IMR-90 (cell line): ENCODE measurements at regions not wholly inside any gene's neighbourhood (a gene's known extent, or its start where the extent isn't known, plus 50 kb on each side); places are given as distances from the start of the nearest gene placed in this dataset.

Experiments used
- ATAC-seq: fragments of 200-7000 bp; cut with Tn5 transposase; 2 replicates; pipeline ENCODE4 v1.9.1; 2020; ENCODE audit warnings: low read depth, mild to moderate bottlenecking, moderate library complexity
- BruUV-seq: library from RNA; stranded (reverse); fragments of 400-500 nt; replicated peaks from 2 replicates; lab custom pipeline; 2021; lab: Mats Ljungman, UMichigan
- CTCF ChIA-PET: fragments of 300-600 bp; formaldehyde crosslinking; extraction: SDS; loops from one replicate; lab custom pipeline; 2021; ENCODE audit warnings: antibody characterized with exemption; lab: Yijun Ruan, JAX
- POLR2A ChIA-PET: fragments of 300-600 bp; sonication (Branson Sonifier 250); formaldehyde crosslinking; loops from one replicate; lab custom pipeline; 2022; ENCODE audit warnings: antibody characterized with exemption; ENCODE audit not compliant: unreplicated experiment; lab: Charles Lee
- DNase-seq: peaks from one replicate; pipeline ENCODE4 v3.0.0; 2013
- H2AFZ ChIP-seq: replicated peaks from 2 replicates; pipeline ENCODE3; 2013; ENCODE audit warnings: low read length, mild to moderate bottlenecking; ENCODE audit not compliant: poor library complexity
- H2AK5ac ChIP-seq: 2 replicates; pipeline ENCODE4 v1.6.1; 2013; ENCODE audit warnings: low read depth, low read length, inconsistent platforms
- H2AK9ac ChIP-seq: replicated peaks from 2 replicates; pipeline ENCODE3; 2013; ENCODE audit warnings: mild to moderate bottlenecking, low read depth, low read length, moderate library complexity; ENCODE audit not compliant: poor library complexity
- H2BK120ac ChIP-seq: 2 replicates; pipeline ENCODE4 v1.6.1; 2013; ENCODE audit warnings: low read depth, low read length, inconsistent platforms
- H2BK15ac ChIP-seq: 3 replicates; pipeline ENCODE4 v1.6.1; 2013; ENCODE audit warnings: low read depth, low read length, inconsistent platforms
- H2BK20ac ChIP-seq: 2 replicates; pipeline ENCODE4 v1.6.1; 2013; ENCODE audit warnings: low read depth, mild to moderate bottlenecking, inconsistent platforms, low read length, moderate library complexity
- H2BK5ac ChIP-seq: 2 replicates; pipeline ENCODE4 v1.6.1; 2013; ENCODE audit warnings: mild to moderate bottlenecking, low read depth, low read length, inconsistent platforms; ENCODE audit not compliant: poor library complexity, severe bottlenecking
- H3K14ac ChIP-seq: replicated peaks from 2 replicates; pipeline ENCODE4 v1.6.1; 2013; ENCODE audit warnings: low read depth, low read length, inconsistent platforms
- H3K18ac ChIP-seq: 2 replicates; pipeline ENCODE4 v1.6.1; 2013; ENCODE audit warnings: low read depth, low read length, control low read depth
- H3K23ac ChIP-seq: 2 replicates; pipeline ENCODE4 v1.6.1; 2013; ENCODE audit warnings: low read depth, low read length, inconsistent platforms
- H3K27ac ChIP-seq: 2 replicates; pipeline ENCODE4 v1.5.1; 2013; ENCODE audit warnings: mild to moderate bottlenecking, control low read depth, low read length; ENCODE audit not compliant: insufficient read depth
- H3K27me3 ChIP-seq: 2 replicates; pipeline ENCODE4 v1.6.1; 2013; ENCODE audit warnings: low read length; ENCODE audit not compliant: control insufficient read depth, insufficient read depth
- H3K36me3 ChIP-seq: 2 replicates; pipeline ENCODE4 v1.6.1; 2013; ENCODE audit warnings: low read length, mixed read lengths; ENCODE audit not compliant: control insufficient read depth, insufficient read depth
- H3K4ac ChIP-seq: 2 replicates; pipeline ENCODE4 v1.6.1; 2013; ENCODE audit warnings: low read depth, low read length, inconsistent platforms
- H3K4me1 ChIP-seq: 2 replicates; pipeline ENCODE4 v1.6.1; 2013; ENCODE audit warnings: low read length, mixed read lengths; ENCODE audit not compliant: control insufficient read depth, insufficient read depth
- H3K4me2 ChIP-seq: 2 replicates; pipeline ENCODE4 v1.6.1; 2013; ENCODE audit warnings: low read depth, mild to moderate bottlenecking, control low read depth, low read length, moderate library complexity
- H3K4me3 ChIP-seq: 2 replicates; pipeline ENCODE4 v1.5.1; 2013; ENCODE audit warnings: low read depth, mild to moderate bottlenecking, control low read depth, low read length, moderate library complexity; ENCODE audit not compliant: insufficient read depth
- H3K56ac ChIP-seq: 2 replicates; pipeline ENCODE4 v1.6.1; 2013; ENCODE audit warnings: low read length, inconsistent platforms; ENCODE audit not compliant: insufficient read depth; ENCODE audit errors: extremely low read depth
- H3K79me1 ChIP-seq, 2 experiments: 2 replicates each; pipeline ENCODE4 v1.6.1; 2013; ENCODE audit warnings: low read length in 2 of 2, inconsistent platforms in 1 of 2, low read depth in 1 of 2
- H3K9ac ChIP-seq: 2 replicates; pipeline ENCODE4 v1.6.1; 2013; ENCODE audit warnings: low read depth, low read length, control low read depth
- H3K9me1 ChIP-seq: 2 replicates; pipeline ENCODE4 v1.6.1; 2013; ENCODE audit warnings: low read length, inconsistent platforms; ENCODE audit not compliant: insufficient read depth
- H3K9me3 ChIP-seq: 2 replicates; pipeline ENCODE4 v1.6.1; 2013; ENCODE audit warnings: low read length; ENCODE audit not compliant: control insufficient read depth, insufficient read depth
- H4K20me1 ChIP-seq: 2 replicates; pipeline ENCODE4 v1.6.1; 2013; ENCODE audit warnings: low read length, inconsistent platforms; ENCODE audit not compliant: insufficient read depth
- H4K5ac ChIP-seq: 2 replicates; pipeline ENCODE4 v1.6.1; 2013; ENCODE audit warnings: mild to moderate bottlenecking, low read depth, low read length, control low read depth
- H4K8ac ChIP-seq, 2 experiments: 2 replicates each; pipeline ENCODE4 v1.6.1; 2013; ENCODE audit warnings: low read depth in 2 of 2, low read length in 2 of 2, control low read depth in 1 of 2, inconsistent platforms in 1 of 2
- H4K91ac ChIP-seq: 2 replicates; pipeline ENCODE4 v1.6.1; 2013; ENCODE audit warnings: low read depth, low read length, inconsistent platforms; ENCODE audit not compliant: insufficient read depth
- CEBPB ChIP-seq: IDR thresholded peaks from 2 replicates; pipeline ENCODE4 v1.6.1; 2012; ENCODE audit warnings: low read depth, low read length, improper control_type of control experiment
- CHD1 ChIP-seq: IDR thresholded peaks from 2 replicates; pipeline ENCODE4 v1.6.1; 2012; ENCODE audit warnings: low read depth, low read length, improper control_type of control experiment
- MXI1 ChIP-seq: IDR thresholded peaks from 2 replicates; pipeline ENCODE4 v1.6.1; 2012; ENCODE audit warnings: low read depth, mild to moderate bottlenecking, low read length, moderate library complexity, borderline replicate concordance
- POLR2A ChIP-seq: IDR thresholded peaks from 2 replicates; pipeline ENCODE4 v1.6.1; 2012; ENCODE audit warnings: mild to moderate bottlenecking, low read depth, low read length
- RAD21 ChIP-seq: IDR thresholded peaks from 2 replicates; pipeline ENCODE4 v1.6.1; 2012; ENCODE audit warnings: low read length, improper control_type of control experiment
- WGBS, 2 experiments: methylation state at CpG; one replicate each; pipeline versions ENCODE4 v1.1.5 to v1.1.7; 2013; ENCODE audit warnings: missing lambda C conversion rate in 2 of 2; ENCODE audit not compliant: insufficient read length in 1 of 2; ENCODE audit errors: extremely low coverage in 2 of 2; 5-methylcytosine and 5-hydroxymethylcytosine counted together
- dilution Hi-C: fragments of 300-500 bp; cut with HindIII; formaldehyde crosslinking; loops from one replicate; pipeline ENCODE4 v1.14.3; 2018; ENCODE audit warnings: low sequenced_read_pairs; ENCODE audit not compliant: unreplicated experiment
- in situ Hi-C: fragments of 300-500 bp; cut with MboI; formaldehyde crosslinking; loops from 3 replicates; pipeline ENCODE4 v1.14.3; 2019; ENCODE audit warnings: low sequenced_read_pairs, inconsistent platforms, mixed read lengths
- intact Hi-C: fragments of 100-400 bp; cut with micrococcal nuclease; formaldehyde crosslinking; loops from 2 replicates; pipeline ENCODE4 v1.10.0; 2022
- TF ChIP-seq, protein P1 (sequence below): conservative IDR thresholded peaks from 2 replicates; pipeline ENCODE4 v1.5.1; 2012; ENCODE audit warnings: mild to moderate bottlenecking, low read depth, low read length, improper control_type of control experiment

DNA sequence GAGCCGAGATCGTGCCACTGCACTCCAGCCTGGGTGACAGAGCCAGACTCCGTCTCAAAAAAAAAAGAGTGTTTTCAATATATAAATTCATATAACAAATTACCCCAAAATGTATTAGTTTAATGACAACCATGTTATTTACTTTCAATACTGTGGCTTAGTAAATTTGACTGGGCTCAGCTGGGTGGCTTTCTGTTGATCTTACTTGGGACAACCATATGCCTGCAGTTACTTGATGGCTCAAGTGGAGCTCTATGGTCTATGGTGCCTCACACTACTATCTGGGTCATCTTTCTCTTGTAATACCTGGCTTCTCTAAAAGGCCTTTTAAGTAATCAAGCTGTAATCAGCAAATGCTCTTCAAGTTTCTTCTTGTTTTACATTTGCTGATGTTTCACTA lies 341.5 kb upstream of the SPHKAP start:
- no peak overlapping the region for H4K91ac ChIP-seq
- no peak overlapping the region for H4K5ac ChIP-seq
- no peak overlapping the region for H2AK5ac ChIP-seq
- no TSS peak for BruUV-seq
- H2BK120ac ChIP-seq: no peak overlapping the region
- no peak overlapping the region for H3K4ac ChIP-seq
- no peak overlapping the region for H3K9ac ChIP-seq
- no peak overlapping the region for H3K18ac ChIP-seq
- no peak overlapping the region for H2BK20ac ChIP-seq
- WGBS, 2 experiments: no CpG with 5 or more reads among the region's 3 CpGs
- ChIA-PET POLR2A (no interaction called here), CTCF (no interaction called here)
- H4K20me1 ChIP-seq: no peaks in the 10 kb centered on the region
- H4K8ac ChIP-seq: no peak overlapping the region
- no peak overlapping the region for H2AFZ ChIP-seq
- no peaks in the 10 kb centered on the region for H3K27me3 ChIP-seq
- H2AK9ac ChIP-seq: no peak overlapping the region
- no peaks in the 10 kb centered on the region for H3K9me1 ChIP-seq
- ATAC-seq (no peak), DNase-seq (no peak)
- intact Hi-C loops (no loop called here), in situ Hi-C loops (no loop called here), dilution Hi-C loops (no loop called here)
- H3K4me2 ChIP-seq: no peak overlapping the region
- no peaks in the 10 kb centered on the region for H3K79me1 ChIP-seq
- no peaks in the 10 kb centered on the region for H3K9me3 ChIP-seq
- H3K14ac ChIP-seq: no peak overlapping the region
- no peak overlapping the region for H2BK15ac ChIP-seq
- H3K4me3 ChIP-seq: no peak overlapping the region
- H3K27ac ChIP-seq: no peak overlapping the region
- H2BK5ac ChIP-seq: no peak overlapping the region
- no peaks in the 10 kb centered on the region for H3K4me1 ChIP-seq
- H3K36me3 ChIP-seq: no peaks in the 10 kb centered on the region
- TF ChIP-seq POLR2A (no peak), CHD1 (no peak), RAD21 (no peak), CEBPB (no peak), MXI1 (no peak)
- TF ChIP-seq, protein P1, sequence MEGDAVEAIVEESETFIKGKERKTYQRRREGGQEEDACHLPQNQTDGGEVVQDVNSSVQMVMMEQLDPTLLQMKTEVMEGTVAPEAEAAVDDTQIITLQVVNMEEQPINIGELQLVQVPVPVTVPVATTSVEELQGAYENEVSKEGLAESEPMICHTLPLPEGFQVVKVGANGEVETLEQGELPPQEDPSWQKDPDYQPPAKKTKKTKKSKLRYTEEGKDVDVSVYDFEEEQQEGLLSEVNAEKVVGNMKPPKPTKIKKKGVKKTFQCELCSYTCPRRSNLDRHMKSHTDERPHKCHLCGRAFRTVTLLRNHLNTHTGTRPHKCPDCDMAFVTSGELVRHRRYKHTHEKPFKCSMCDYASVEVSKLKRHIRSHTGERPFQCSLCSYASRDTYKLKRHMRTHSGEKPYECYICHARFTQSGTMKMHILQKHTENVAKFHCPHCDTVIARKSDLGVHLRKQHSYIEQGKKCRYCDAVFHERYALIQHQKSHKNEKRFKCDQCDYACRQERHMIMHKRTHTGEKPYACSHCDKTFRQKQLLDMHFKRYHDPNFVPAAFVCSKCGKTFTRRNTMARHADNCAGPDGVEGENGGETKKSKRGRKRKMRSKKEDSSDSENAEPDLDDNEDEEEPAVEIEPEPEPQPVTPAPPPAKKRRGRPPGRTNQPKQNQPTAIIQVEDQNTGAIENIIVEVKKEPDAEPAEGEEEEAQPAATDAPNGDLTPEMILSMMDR: no peak
- H3K56ac ChIP-seq: no peak overlapping the region
- no peak overlapping the region for H3K23ac ChIP-seq
